GM18526 (cell line): ENCODE measurements at regions not wholly inside any gene's neighbourhood (a gene's known extent, or its start where the extent isn't known, plus 50 kb on each side); places are given as distances from the start of the nearest gene placed in this dataset.

ENCODE experiments used
- POLR2A ChIP-seq: IDR thresholded peaks from 3 replicates; pipeline ENCODE4 v1.6.1; 2011; ENCODE audit not compliant: insufficient read length; ENCODE audit errors: extremely low read depth

GRCh38 chr15:77759896-77760592 lies 127.3 kb upstream of the LINGO1 start:
- TF ChIP-seq POLR2A, result no peak

- TF ChIP-seq POLR2A, result no peak
These were observed 121.2 kb upstream of the LINGO1 start for GRCh38 chr15:77753939-77754338.

- TF ChIP-seq POLR2A, result no peak
These were observed 120.7 kb upstream of the LINGO1 start for GRCh38 chr15:77753281-77753873.

GRCh38 chr15:77749998-77750540 lies 117.4 kb upstream of the LINGO1 start:
- no peak for TF ChIP-seq POLR2A

- TF ChIP-seq POLR2A, result no peak
These were observed 116.7 kb upstream of the LINGO1 start for GRCh38 chr15:77749236-77749997.

- no peak for TF ChIP-seq POLR2A
These were observed 115.7 kb upstream of the LINGO1 start for GRCh38 chr15:77748078-77749064.

GRCh38 chr15:77747175-77748077 lies 114.7 kb upstream of the LINGO1 start:
- TF ChIP-seq POLR2A, result no peak

- no peak for TF ChIP-seq POLR2A
These were observed 113.8 kb upstream of the LINGO1 start for GRCh38 chr15:77746254-77747174.

GRCh38 chr15:77744398-77744797 lies 111.7 kb upstream of the LINGO1 start:
- TF ChIP-seq POLR2A, result no peak

GRCh38 chr15:77742570-77742969 lies 109.9 kb upstream of the LINGO1 start:
- TF ChIP-seq POLR2A, result no peak

GRCh38 chr15:77742127-77742526 lies 109.4 kb upstream of the LINGO1 start:
- TF ChIP-seq POLR2A, result no peak

GRCh38 chr15:77741106-77741505 lies 108.4 kb upstream of the LINGO1 start:
- TF ChIP-seq POLR2A, result no peak

- TF ChIP-seq POLR2A, result no peak
These were observed 107.1 kb upstream of the LINGO1 start for GRCh38 chr15:77739591-77740378.
